NCI-H69 (cell line): ENCODE measurements at regions not wholly inside any gene's neighbourhood (a gene's known extent, or its start where the extent isn't known, plus 50 kb on each side); places are given as distances from the start of the nearest gene placed in this dataset.
"Not testable (repeated sequence)": the region's sequence is repeated elsewhere in the genome, so short reads cannot be mapped to it uniquely, and the experiment has no call there.

Experiments
- DNase-seq: peaks from one replicate; lab custom pipeline; 2025; lab: John Stamatoyannopoulos, UW

GRCh38 chr9:38127271-38127839 is 58.3 kb upstream of the SHB start:
- DNase-seq, result peak; percentile 22

DNA sequence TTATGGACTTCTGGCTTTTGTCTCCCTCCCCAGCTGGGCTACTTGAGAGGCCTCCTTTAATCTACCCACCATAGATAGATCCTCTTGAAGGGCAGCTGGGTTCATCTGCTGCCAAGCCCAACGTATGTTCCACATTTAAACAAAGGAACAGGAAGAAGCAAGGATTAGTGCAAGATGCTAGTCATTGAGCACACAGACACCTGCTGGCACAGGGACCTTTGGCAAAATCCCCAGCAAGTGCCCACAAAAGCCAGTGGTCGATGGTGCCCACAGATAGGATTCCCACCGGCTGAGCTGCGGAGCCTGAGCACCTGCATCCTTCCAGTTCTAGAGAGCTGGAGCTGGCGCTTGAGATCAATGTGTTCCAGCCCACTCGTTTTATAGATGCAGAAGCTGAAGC is 57.7 kb upstream of the SHB start:
- peak; percentile 80 for DNase-seq

GRCh38 chr9:38125889-38126288 is 56.9 kb upstream of the SHB start:
- no peak for DNase-seq

DNA sequence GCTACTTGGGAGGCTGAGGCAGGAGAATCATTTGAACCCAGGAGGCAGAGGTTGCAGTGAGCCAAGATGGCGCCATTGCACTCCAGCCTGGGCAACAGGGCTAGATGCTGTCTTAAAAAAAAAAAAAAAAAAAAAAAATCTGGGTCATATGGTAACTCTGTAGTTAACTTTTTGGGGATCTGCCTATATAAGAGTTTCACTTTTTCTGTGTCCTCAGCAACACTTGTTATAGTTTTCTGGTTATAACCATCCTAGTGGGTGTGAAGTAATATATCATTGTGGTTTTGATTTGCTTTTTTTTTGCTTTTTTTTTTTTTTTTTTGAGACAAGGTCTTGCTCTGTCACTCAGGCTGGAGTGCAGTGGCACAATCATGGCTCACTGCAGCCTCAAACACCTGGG is 54.3 kb upstream of the SHB start:
- not testable (repeated sequence) for DNase-seq

DNA sequence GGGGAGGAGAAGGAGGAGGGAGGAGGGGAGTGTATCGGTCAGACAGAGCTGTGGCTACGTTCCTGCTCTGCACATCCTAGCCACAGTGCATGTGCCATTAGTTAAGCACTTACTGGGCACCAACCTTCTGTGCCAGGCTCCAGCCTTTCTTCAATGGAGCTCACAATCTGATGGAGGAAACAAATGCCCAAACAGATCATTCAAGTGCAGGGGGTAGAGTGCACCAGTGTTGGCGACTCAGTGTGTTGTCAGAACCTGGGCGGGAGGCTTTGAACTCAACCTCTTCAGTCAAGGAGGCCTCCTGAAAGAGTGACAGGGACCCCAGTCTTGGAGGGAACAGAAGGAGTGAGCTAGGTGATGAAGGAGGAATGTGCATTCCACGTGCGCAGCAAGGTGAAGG is 51.9 kb upstream of the SHB start:
- DNase-seq, result no peak

GRCh38 chr9:38119560-38120236 is 50.7 kb upstream of the SHB start:
- peak; percentile 77 for DNase-seq

- DNase-seq, result no peak
Measured at GRCh38 chr9:38118862-38119438, 49.9 kb upstream of the SHB start.
